HCT116 (cell line): ENCODE measurements at regions not wholly inside any gene's neighbourhood (a gene's known extent, or its start where the extent isn't known, plus 50 kb on each side); places are given as distances from the start of the nearest gene placed in this dataset.

Experiments
- ATAC-seq: fragments of 200-7000 bp; cut with Tn5 transposase; 2 replicates; pipeline ENCODE4 v1.9.1; 2020; ENCODE audit warnings: mild to moderate bottlenecking, moderate library complexity
- BruUV-seq: library from RNA; stranded (reverse); fragments of 400-500 nt; replicated peaks from 2 replicates; lab custom pipeline; 2021; lab: Mats Ljungman, UMichigan
- CTCF ChIA-PET: fragments of 300-600 bp; sonication (Branson Sonifier 250); formaldehyde crosslinking; loops from one replicate; lab custom pipeline; 2021; ENCODE audit warnings: antibody characterized with exemption; lab: Charles Lee
- POLR2A ChIA-PET: fragments of 300-600, 350-600 bp; sonication (Branson Sonifier 250); formaldehyde crosslinking; loops from one replicate; lab custom pipeline; 2021; ENCODE audit warnings: antibody characterized with exemption; lab: Charles Lee
- RAD21 ChIA-PET, 2 experiments: fragments of 300-600 bp; sonication (Branson Sonifier 250); formaldehyde crosslinking; loops; one replicate each; lab custom pipeline; 2023; ENCODE audit warnings: low total read pairs in 2 of 2; ENCODE audit not compliant: uncharacterized antibody in 2 of 2, unreplicated experiment in 2 of 2, low non-redundant PET in 1 of 2; lab: Charles Lee
- DNase-seq: peaks from one replicate; pipeline ENCODE4 v3.0.0-alpha.2; 2010; ENCODE audit warnings: low read depth, low spot score
- H2AFZ ChIP-seq: fragments of 200-600 bp; shearing (Covaris generic), sonication (generic); 2 replicates; pipeline ENCODE4 v1.6.1; 2017; ENCODE audit warnings: low read depth, mixed run types, mixed read lengths, antibody characterized with exemption, low read length; ENCODE audit not compliant: poor library complexity, severe bottlenecking
- H3K27ac ChIP-seq: 2 replicates; pipeline ENCODE4 v1.5.1; 2012; ENCODE audit warnings: low read depth, low read length
- H3K27me3 ChIP-seq: fragments of 200-600 bp; sonication (generic); 2 replicates; pipeline ENCODE4 v1.6.1; 2016; ENCODE audit warnings: mixed run types, low read length, mixed read lengths; ENCODE audit not compliant: insufficient read depth
- H3K36me3 ChIP-seq, 2 experiments: fragments of 200-500 bp in 1 of 2; fragments of 200-600 bp in 1 of 2; sonication (Bioruptor generic) in 1 of 2; sonication (generic) in 1 of 2; 2 replicates each; pipeline versions ENCODE4 v1.5.1 to v1.6.1; 2014 to 2016; ENCODE audit warnings: low read length in 2 of 2, inconsistent platforms in 1 of 2, mixed read lengths in 1 of 2, mixed run types in 1 of 2; ENCODE audit not compliant: insufficient read depth in 2 of 2, control insufficient read depth in 1 of 2
- H3K4me1 ChIP-seq, 2 experiments: fragments of 200-600 bp in 1 of 2; sonication (generic) in 1 of 2; 2 replicates each; pipeline versions ENCODE4 v1.5.1 to v1.6.1; 2012 to 2017; ENCODE audit warnings: low read length in 2 of 2, inconsistent platforms in 1 of 2, mild to moderate bottlenecking in 1 of 2, mixed read lengths in 1 of 2, mixed run types in 1 of 2, moderate library complexity in 1 of 2; ENCODE audit not compliant: insufficient read depth in 2 of 2, control insufficient read depth in 1 of 2
- H3K4me2 ChIP-seq: fragments of 200-600 bp; sonication (generic); 2 replicates; pipeline ENCODE4 v1.6.1; 2017; ENCODE audit warnings: mixed run types, low read length, mixed read lengths
- H3K4me3 ChIP-seq, 2 experiments: fragments of 200-600 bp in 1 of 2; sonication (generic) in 1 of 2; replicated peaks in 1 of 2; 2 replicates each; pipeline ENCODE4 v1.5.1; 2011 to 2016; ENCODE audit warnings: low read length in 2 of 2, control low read depth in 1 of 2, low read depth in 1 of 2, mild to moderate bottlenecking in 1 of 2, mixed read lengths in 1 of 2, mixed run types in 1 of 2
- H3K79me2 ChIP-seq: fragments of 200-600 bp; sonication (generic); 2 replicates; pipeline ENCODE4 v1.6.1; 2017; ENCODE audit warnings: mild to moderate bottlenecking, mixed run types, low read length, moderate library complexity, mixed read lengths; ENCODE audit not compliant: insufficient read depth
- H3K9ac ChIP-seq: fragments of 200-600 bp; sonication (generic); 2 replicates; pipeline ENCODE4 v1.6.1; 2016; ENCODE audit warnings: low read length, mixed read lengths
- H3K9me2 ChIP-seq: fragments of 200-600 bp; sonication (generic), shearing (Covaris generic); 2 replicates; pipeline ENCODE4 v1.6.1; 2017; ENCODE audit warnings: mixed run types, mild to moderate bottlenecking, moderate library complexity; ENCODE audit not compliant: insufficient read depth
- H3K9me3 ChIP-seq, 2 experiments: fragments of 200-500 bp in 1 of 2; fragments of 200-600 bp in 1 of 2; sonication (Bioruptor generic) in 1 of 2; sonication (generic) in 1 of 2; 2 replicates each; pipeline ENCODE4 v1.6.1; 2014 to 2017; ENCODE audit warnings: low read length in 2 of 2, mixed read lengths in 2 of 2, inconsistent platforms in 1 of 2, low read depth in 1 of 2, mild to moderate bottlenecking in 1 of 2, mixed run types in 1 of 2, moderate library complexity in 1 of 2; ENCODE audit not compliant: control insufficient read depth in 1 of 2, insufficient read depth in 1 of 2
- H4K20me1 ChIP-seq: fragments of 200-600 bp; sonication (generic), shearing (Covaris generic); 2 replicates; pipeline ENCODE4 v1.6.1; 2017; ENCODE audit warnings: mixed run types, mild to moderate bottlenecking, moderate library complexity; ENCODE audit not compliant: insufficient read depth
- CEBPB ChIP-seq: IDR thresholded peaks from 2 replicates; pipeline ENCODE4 v1.6.1; 2012; ENCODE audit warnings: low read depth
- CTCF ChIP-seq, 3 experiments: fragments of 200-600 bp in 1 of 3; sonication (generic) in 1 of 3; IDR thresholded peaks in 2 of 3; conservative IDR thresholded peaks in 1 of 3; 2 replicates each; pipeline ENCODE4 v1.5.1; 2012 to 2017; ENCODE audit warnings: low read depth in 2 of 3, low read length in 2 of 3, antibody characterized with exemption in 1 of 3, borderline replicate concordance in 1 of 3, control low read depth in 1 of 3, mild to moderate bottlenecking in 1 of 3, mixed read lengths in 1 of 3, mixed run types in 1 of 3, moderate library complexity in 1 of 3; ENCODE audit not compliant: insufficient read depth in 1 of 3
- EGR1 ChIP-seq: IDR thresholded peaks from 2 replicates; pipeline ENCODE4 v1.6.1; 2012; ENCODE audit warnings: low read depth
- ELF1 ChIP-seq: IDR thresholded peaks from 2 replicates; pipeline ENCODE4 v1.6.1; 2012; ENCODE audit warnings: low read depth, borderline replicate concordance
- EZH2 ChIP-seq: fragments of 200-600 bp; sonication (generic); IDR thresholded peaks from 2 replicates; pipeline ENCODE4 v1.6.1; 2017; ENCODE audit warnings: antibody characterized with exemption, mixed run types
- EZH2phosphoT487 ChIP-seq: fragments of 200-600 bp; IDR thresholded peaks from 2 replicates; pipeline ENCODE4 v1.6.1; 2018; ENCODE audit warnings: antibody characterized with exemption, borderline replicate concordance
- FOSL1 ChIP-seq: IDR thresholded peaks from 2 replicates; pipeline ENCODE4 v1.6.1; 2012; ENCODE audit warnings: low read depth
- MAX ChIP-seq: IDR thresholded peaks from 2 replicates; pipeline ENCODE4 v1.6.1; 2012
- POLR2AphosphoS5 ChIP-seq: IDR thresholded peaks from 2 replicates; pipeline ENCODE4 v1.6.1; 2011; ENCODE audit warnings: mild to moderate bottlenecking, low read depth, low read length, moderate library complexity
- REST ChIP-seq: IDR thresholded peaks from 2 replicates; pipeline ENCODE4 v1.6.1; 2012; ENCODE audit warnings: low read depth
- SIN3A ChIP-seq: IDR thresholded peaks from 2 replicates; pipeline ENCODE4 v1.6.1; 2012; ENCODE audit warnings: low read depth
- SP1 ChIP-seq: IDR thresholded peaks from 2 replicates; pipeline ENCODE4 v1.6.1; 2012; ENCODE audit warnings: low read depth
- SRF ChIP-seq: IDR thresholded peaks from 2 replicates; pipeline ENCODE4 v1.6.1; 2012; ENCODE audit warnings: low read depth
- TCF7L2 ChIP-seq: IDR thresholded peaks from 2 replicates; pipeline ENCODE4 v1.7.0; 2011; ENCODE audit warnings: borderline replicate concordance, inconsistent platforms; ENCODE audit not compliant: insufficient read depth, insufficient read length; ENCODE audit errors: extremely low read depth
- YY1 ChIP-seq: IDR thresholded peaks from 2 replicates; pipeline ENCODE4 v1.6.1; 2011; ENCODE audit warnings: low read length, low read depth, moderate library complexity, mild to moderate bottlenecking; ENCODE audit not compliant: insufficient replicate concordance; ENCODE audit errors: extremely low read depth
- ZFX ChIP-seq: fragments of 450-650 bp; IDR thresholded peaks from 2 replicates; pipeline ENCODE4 v1.6.1; 2017
- ZNF274 ChIP-seq: fragments of 200-500 bp; sonication (Bioruptor generic); IDR thresholded peaks from 2 replicates; pipeline ENCODE4 v1.6.1; 2014; ENCODE audit warnings: mild to moderate bottlenecking, low read depth, low read length, inconsistent platforms
- intact Hi-C: fragments of 100-400 bp; cut with micrococcal nuclease; formaldehyde crosslinking; loops from 2 replicates; pipeline ENCODE4 v1.10.0; 2022
- TF ChIP-seq, protein P1 (sequence below): IDR thresholded peaks from 2 replicates; pipeline ENCODE4 v1.6.1; 2011; ENCODE audit warnings: mild to moderate bottlenecking, low read length, moderate library complexity; ENCODE audit not compliant: insufficient replicate concordance; ENCODE audit errors: extremely low read depth

- H3K4me1 ChIP-seq: no peaks in the 10 kb centered on the region
- ATAC-seq (no peak), DNase-seq (no peak)
- no peaks in the 10 kb centered on the region for H3K9me2 ChIP-seq
- no peak overlapping the region for H2AFZ ChIP-seq
- H3K9me3 ChIP-seq: no peaks in the 10 kb centered on the region
- H3K9ac ChIP-seq: no peak overlapping the region
- no peaks in the 10 kb centered on the region for H3K79me2 ChIP-seq
- H3K27me3 ChIP-seq: peaks cover 37% of the 10 kb centered on the region
- intact Hi-C loops: no loop called here
- no peak for TF ChIP-seq ZFX
- no peak for TF ChIP-seq TCF7L2
- no peak for TF ChIP-seq SP1
- no peak for TF ChIP-seq CTCF (IDR thresholded peaks at IDR 0.05 in 2 of 3, conservative IDR thresholded peaks at IDR 0.05 in 1 of 3; ENCODE audit: borderline replicate concordance in 1 of 3, insufficient read depth in 1 of 3, low read depth in 2 of 3, low read length in 2 of 3)
- no peak for TF ChIP-seq POLR2AphosphoS5
- TF ChIP-seq FOSL1: no peak
- TF ChIP-seq REST: no peak
- TF ChIP-seq YY1: no peak
- no peak for TF ChIP-seq ELF1
- no peak for TF ChIP-seq MAX
- TF ChIP-seq SIN3A: no peak
- TF ChIP-seq CEBPB: no peak
- TF ChIP-seq EZH2: no peak
- TF ChIP-seq, protein P1, sequence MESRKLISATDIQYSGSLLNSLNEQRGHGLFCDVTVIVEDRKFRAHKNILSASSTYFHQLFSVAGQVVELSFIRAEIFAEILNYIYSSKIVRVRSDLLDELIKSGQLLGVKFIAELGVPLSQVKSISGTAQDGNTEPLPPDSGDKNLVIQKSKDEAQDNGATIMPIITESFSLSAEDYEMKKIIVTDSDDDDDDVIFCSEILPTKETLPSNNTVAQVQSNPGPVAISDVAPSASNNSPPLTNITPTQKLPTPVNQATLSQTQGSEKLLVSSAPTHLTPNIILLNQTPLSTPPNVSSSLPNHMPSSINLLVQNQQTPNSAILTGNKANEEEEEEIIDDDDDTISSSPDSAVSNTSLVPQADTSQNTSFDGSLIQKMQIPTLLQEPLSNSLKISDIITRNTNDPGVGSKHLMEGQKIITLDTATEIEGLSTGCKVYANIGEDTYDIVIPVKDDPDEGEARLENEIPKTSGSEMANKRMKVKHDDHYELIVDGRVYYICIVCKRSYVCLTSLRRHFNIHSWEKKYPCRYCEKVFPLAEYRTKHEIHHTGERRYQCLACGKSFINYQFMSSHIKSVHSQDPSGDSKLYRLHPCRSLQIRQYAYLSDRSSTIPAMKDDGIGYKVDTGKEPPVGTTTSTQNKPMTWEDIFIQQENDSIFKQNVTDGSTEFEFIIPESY: no peak
- no peak for TF ChIP-seq ZNF274
- no peak for TF ChIP-seq SRF
- TF ChIP-seq EGR1: no peak
- no peak for TF ChIP-seq EZH2phosphoT487
- BruUV-seq: no TSS peak
- CTCF ChIA-PET: no interaction called here
- no peaks in the 10 kb centered on the region for H4K20me1 ChIP-seq
- H3K4me2 ChIP-seq: no peak overlapping the region
- no peak overlapping the region for H3K4me3 ChIP-seq
- no peaks in the 10 kb centered on the region for H3K36me3 ChIP-seq
- POLR2A ChIA-PET: no interaction called here
- RAD21 ChIA-PET: no interaction called here
- H3K27ac ChIP-seq: no peak overlapping the region
These were observed 69.2 kb upstream of the TMC3 start for GRCh38 chr15:81443040-81443820.
